ENCODE measurements at regions not wholly inside any gene's neighbourhood (a gene's known extent, or its start where the extent isn't known, plus 50 kb on each side); places are given as distances from the start of the nearest gene placed in this dataset.

- Histone ChIP-seq H2BK5ac (ENCODE audit: low read depth, low read length) (no peak overlapping the region), H3K4ac (replicated peaks; ENCODE audit: insufficient read length, low read depth, low read length) (no peak overlapping the region), H3K27me3 (replicated peaks in 1 of 4; ENCODE audit: control insufficient read depth in 3 of 4, extremely low read depth in 1 of 4, insufficient read depth in 3 of 4, low read length in 3 of 4) (no peaks in the 10 kb centered on the region), H3K14ac (ENCODE audit: insufficient read length) (no peak overlapping the region), H3K79me1 (ENCODE audit: low read depth, low read length) (no peaks in the 10 kb centered on the region), H2BK12ac (ENCODE audit: low read depth, low read length) (no peak overlapping the region), H3K27ac (ENCODE audit: low read depth, low read length) (no peak overlapping the region), H2BK120ac (replicated peaks; ENCODE audit: low read depth, low read length) (no peak overlapping the region), H3K23ac (ENCODE audit: insufficient read length) (no peak overlapping the region), H3K9me3 (ENCODE audit: insufficient read depth in 2 of 2, low read depth in 1 of 2, low read length in 1 of 2) (no peaks in the 10 kb centered on the region), H3K23me2 (ENCODE audit: low read depth, low read length) (no peaks in the 10 kb centered on the region), H3K9ac (replicated peaks in 1 of 4; ENCODE audit: extremely low read depth in 1 of 4, low read depth in 3 of 4, low read length in 3 of 4) (no peak overlapping the region), H4K91ac (replicated peaks; ENCODE audit: insufficient read length, low read length) (no peak overlapping the region), H2AK5ac (ENCODE audit: low read depth, low read length) (no peak overlapping the region), H3K4me3 (ENCODE audit: extremely low read depth in 1 of 4, insufficient read depth in 2 of 4, low read depth in 3 of 4, low read length in 4 of 4) (no peak overlapping the region), H2BK15ac (ENCODE audit: low read length) (no peak overlapping the region), H3K56ac (replicated peaks; ENCODE audit: insufficient read length, low read depth, low read length) (no peak overlapping the region), H3K4me1 (replicated peaks in 1 of 4; ENCODE audit: control insufficient read depth in 3 of 4, insufficient read depth in 4 of 4, low read length in 3 of 4) (peaks cover 0 to 6% (median 2%) of the 10 kb centered on the region in 4 experiments; a peak in 3 of 7 replicates), H4K8ac (ENCODE audit: extremely low read depth, insufficient read depth, low read length) (no peak overlapping the region), H4K5ac (ENCODE audit: insufficient read length, low read depth, low read length) (no peak overlapping the region), H3K79me2 (ENCODE audit: control insufficient read depth in 1 of 2, insufficient read depth in 2 of 2, low read length in 2 of 2) (no peaks in the 10 kb centered on the region), H2BK20ac (ENCODE audit: low read length) (no peak overlapping the region), H2AFZ (ENCODE audit: low read length) (no peak overlapping the region), H3K4me2 (ENCODE audit: insufficient read depth in 1 of 2, low read depth in 2 of 2, low read length in 2 of 2) (no peak overlapping the region), H3K36me3 (ENCODE audit: control insufficient read depth in 2 of 4, insufficient read depth in 4 of 4, low read length in 3 of 4) (no peaks in the 10 kb centered on the region), H3K18ac (ENCODE audit: extremely low read depth, low read length) (no peak overlapping the region), H4K20me1 (replicated peaks in 1 of 2; ENCODE audit: control insufficient read depth in 1 of 2, insufficient read depth in 2 of 2, low read length in 2 of 2) (no peaks in the 10 kb centered on the region)
- 92% methylated on average over 3 of the region's 3 CpGs; no CpG with 5 or more reads in 1 of the 2 experiments for WGBS, 2 experiments (ENCODE audit: extremely low coverage in 1 of 2, insufficient coverage in 1 of 2, insufficient read length in 1 of 2, insufficient replicate concordance in 2 of 2, low coverage in 1 of 2, low lambda C conversion rate in 2 of 2, missing lambda C conversion rate in 1 of 2)
- CTCF ChIA-PET (ENCODE audit: partially characterized antibody) = interaction anchor here (1.1 to 2.1 kb wide), 3 partner anchors 42 to 808 kb away, joined by 3 to 8 read pairs (median 7); no protein-coding TSS in a partner anchor
- POLR2A ChIA-PET (ENCODE audit: partially characterized antibody) = no interaction called here
- DNase-seq (ENCODE audit: low read depth in 1 of 2, low spot score in 2 of 2) (no peak), FAIRE-seq (no peak)
- TF ChIP-seq SIN3A (conservative IDR thresholded peaks at IDR 0.05 in 1 of 2, IDR thresholded peaks at IDR 0.05 in 1 of 2; ENCODE audit: low read depth in 1 of 2, low read length in 2 of 2) (no peak), BRCA1 (IDR thresholded peaks at IDR 0.05; ENCODE audit: low read depth, low read length) (no peak), BCL11A (IDR thresholded peaks at IDR 0.05; ENCODE audit: low read depth in 2 of 2, low read length in 2 of 2) (no peak), PHF8 (conservative IDR thresholded peaks at IDR 0.05; ENCODE audit: low read depth, low read length) (no peak), ZNF274 (IDR thresholded peaks at IDR 0.05; ENCODE audit: borderline replicate concordance, extremely low read depth, low read length) (no peak), CHD2 (IDR thresholded peaks at IDR 0.05; ENCODE audit: low read length) (no peak), RFX5 (IDR thresholded peaks at IDR 0.05; ENCODE audit: borderline replicate concordance, low read depth, low read length) (no peak), RXRA (IDR thresholded peaks at IDR 0.05; ENCODE audit: insufficient read depth, low read depth, low read length) (no peak), ATF2 (IDR thresholded peaks at IDR 0.05; ENCODE audit: low read length) (no peak), SP1 (IDR thresholded peaks at IDR 0.05; ENCODE audit: low read depth, low read length) (no peak)
- TF ChIP-seq, protein P1, sequence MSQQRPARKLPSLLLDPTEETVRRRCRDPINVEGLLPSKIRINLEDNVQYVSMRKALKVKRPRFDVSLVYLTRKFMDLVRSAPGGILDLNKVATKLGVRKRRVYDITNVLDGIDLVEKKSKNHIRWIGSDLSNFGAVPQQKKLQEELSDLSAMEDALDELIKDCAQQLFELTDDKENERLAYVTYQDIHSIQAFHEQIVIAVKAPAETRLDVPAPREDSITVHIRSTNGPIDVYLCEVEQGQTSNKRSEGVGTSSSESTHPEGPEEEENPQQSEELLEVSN (IDR thresholded peaks at IDR 0.05) = no peak
Measured at GRCh38 chr6:148222376-148222775, 120.3 kb upstream of the SASH1 start.

Data from H1 (cell line).